AG04449 (cell line): ENCODE measurements at regions not wholly inside any gene's neighbourhood (a gene's known extent, or its start where the extent isn't known, plus 50 kb on each side); places are given as distances from the start of the nearest gene placed in this dataset.

Experiments
- CTCF ChIA-PET: fragments of 350-600 bp; formaldehyde crosslinking; extraction: SDS; loops from one replicate; lab custom pipeline; 2021; ENCODE audit warnings: antibody characterized with exemption; lab: Yijun Ruan, JAX
- POLR2A ChIA-PET: fragments of 400-600, 350-600 bp; formaldehyde crosslinking; extraction: SDS; loops from one replicate; lab custom pipeline; 2020; ENCODE audit warnings: antibody characterized with exemption, inconsistent platforms; lab: Yijun Ruan, JAX
- DNase-seq: peaks from one replicate; pipeline ENCODE4 v3.0.0-alpha.2; 2010; ENCODE audit warnings: low read depth, low spot score
- H3K4me3 ChIP-seq: 2 replicates; pipeline ENCODE4 v1.5.1; 2011; ENCODE audit warnings: low read depth, mild to moderate bottlenecking, control low read depth, low read length
- CTCF ChIP-seq: IDR thresholded peaks from one replicate; pipeline ENCODE4 v1.5.1; 2011; ENCODE audit warnings: mild to moderate bottlenecking, moderate library complexity, low read length, control low read depth, inconsistent platforms; ENCODE audit not compliant: insufficient read depth; ENCODE audit errors: missing control alignments

- ChIA-PET CTCF (no interaction called here), POLR2A (no interaction called here)
- DNase-seq = no peak
- TF ChIP-seq CTCF = no peak
- no peak overlapping the region for H3K4me3 ChIP-seq
Measured at GRCh38 chr3:66606126-66606525, 105.3 kb upstream of the LRIG1 start.

GRCh38 chr3:66606868-66607267 lies 106.0 kb upstream of the LRIG1 start:
- POLR2A ChIA-PET = no interaction called here
- CTCF ChIA-PET = no interaction called here

GRCh38 chr3:66609660-66610561 lies 109.1 kb upstream of the LRIG1 start:
- no peak for TF ChIP-seq CTCF
- CTCF ChIA-PET = interaction anchor here (0.7 kb wide), 1 partner anchor 200 kb away, joined by 3 read pairs; no protein-coding TSS in a partner anchor

More at GRCh38 chr3:66606868-66607267, 106.0 kb upstream of the LRIG1 start:
- no peak overlapping the region for H3K4me3 ChIP-seq
- TF ChIP-seq CTCF = no peak
- no peak for DNase-seq

GRCh38 chr3:66610562-66610909 lies 109.7 kb upstream of the LRIG1 start:
- ChIA-PET CTCF (interaction anchor here (1.6 kb wide), 1 partner anchor 212 kb away, joined by 3 read pairs; no protein-coding TSS in a partner anchor), POLR2A (no interaction called here)
- no peak overlapping the region for H3K4me3 ChIP-seq
- no peak for TF ChIP-seq CTCF
- no peak for DNase-seq

More at GRCh38 chr3:66609660-66610561, 109.1 kb upstream of the LRIG1 start:
- H3K4me3 ChIP-seq = no peak overlapping the region
- DNase-seq = peak; percentile 80
- POLR2A ChIA-PET = no interaction called here

- CTCF ChIA-PET = no interaction called here
- peak; percentile 42 for DNase-seq
- POLR2A ChIA-PET = no interaction called here
- TF ChIP-seq CTCF = no peak
- H3K4me3 ChIP-seq = no peak overlapping the region
Measured at GRCh38 chr3:66615643-66616301, 115.0 kb upstream of the LRIG1 start.

GRCh38 chr3:66617351-66617750 lies 116.5 kb upstream of the LRIG1 start:
- H3K4me3 ChIP-seq = no peak overlapping the region
- ChIA-PET POLR2A (no interaction called here), CTCF (interaction anchor here (1.1 to 1.7 kb wide), 4 partner anchors 12 to 210 kb away, joined by 3 to 6 read pairs (median 3); no protein-coding TSS in a partner anchor)
- no peak for TF ChIP-seq CTCF
- DNase-seq = no peak
